ES-I3 (cell line): ENCODE measurements at regions not wholly inside any gene's neighbourhood (a gene's known extent, or its start where the extent isn't known, plus 50 kb on each side); places are given as distances from the start of the nearest gene placed in this dataset.
A peak's percentile ranks its signal among the peaks of the same experiment; 100 is the strongest.

Source experiments
- H3K36me3 ChIP-seq: 2 replicates; pipeline ENCODE4 v1.6.1; 2013; ENCODE audit warnings: mild to moderate bottlenecking, low read length, control low read depth, moderate library complexity; ENCODE audit not compliant: insufficient read depth
- H3K4me1 ChIP-seq: 2 replicates; pipeline ENCODE4 v1.6.1; 2013; ENCODE audit warnings: mild to moderate bottlenecking, control low read depth, low read length; ENCODE audit not compliant: insufficient read depth
- H3K9ac ChIP-seq: 2 replicates; pipeline ENCODE4 v1.6.1; 2013; ENCODE audit warnings: low read depth, mild to moderate bottlenecking, low read length, moderate library complexity
- H3K9me3 ChIP-seq: 2 replicates; pipeline ENCODE4 v1.6.1; 2013; ENCODE audit warnings: mild to moderate bottlenecking, low read length, moderate library complexity; ENCODE audit not compliant: control insufficient read depth, insufficient read depth

DNA sequence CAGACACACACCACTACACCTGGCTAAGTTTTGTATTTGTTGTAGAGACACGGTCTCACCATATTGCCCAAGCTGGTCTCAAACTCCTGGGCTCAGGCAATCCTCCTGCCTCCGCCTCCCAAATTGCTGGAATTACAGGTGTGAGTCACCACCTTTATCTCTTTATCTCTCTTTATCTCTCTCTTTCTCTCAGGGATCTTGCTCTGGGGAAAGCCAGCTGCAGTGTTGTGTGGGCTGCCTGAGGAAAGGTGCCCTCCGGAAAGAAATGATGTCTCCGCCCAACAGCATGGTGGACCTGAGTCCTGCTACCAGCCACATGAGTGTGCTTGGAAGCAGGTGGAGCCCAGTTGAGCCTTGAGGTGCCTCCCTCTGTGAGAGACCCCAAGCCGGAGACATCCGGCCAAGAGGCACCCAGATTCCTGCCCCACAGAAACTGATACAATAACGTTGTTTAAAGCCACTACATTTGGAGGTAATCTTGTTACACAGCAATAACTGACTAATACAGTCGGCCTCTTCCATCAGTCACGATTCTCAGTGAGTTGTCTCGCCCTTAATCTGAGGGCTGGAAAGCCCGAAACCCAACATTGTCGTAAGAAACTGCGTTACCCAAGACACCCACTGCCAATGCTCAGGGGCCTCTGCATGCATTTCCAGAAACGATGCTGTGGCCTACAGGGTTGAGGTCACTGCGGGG lies 68.0 kb upstream of the RPH3AL start:
- Histone ChIP-seq H3K4me1 (no peaks in the 10 kb centered on the region; the same call in 1 of the 2 replicates), H3K36me3 (no peaks in the 10 kb centered on the region), H3K9me3 (0 out of 2 replicates have a peak, but pooled peaks cover 5% of the 10 kb centered on the region), H3K9ac (no peak overlapping the region)

DNA sequence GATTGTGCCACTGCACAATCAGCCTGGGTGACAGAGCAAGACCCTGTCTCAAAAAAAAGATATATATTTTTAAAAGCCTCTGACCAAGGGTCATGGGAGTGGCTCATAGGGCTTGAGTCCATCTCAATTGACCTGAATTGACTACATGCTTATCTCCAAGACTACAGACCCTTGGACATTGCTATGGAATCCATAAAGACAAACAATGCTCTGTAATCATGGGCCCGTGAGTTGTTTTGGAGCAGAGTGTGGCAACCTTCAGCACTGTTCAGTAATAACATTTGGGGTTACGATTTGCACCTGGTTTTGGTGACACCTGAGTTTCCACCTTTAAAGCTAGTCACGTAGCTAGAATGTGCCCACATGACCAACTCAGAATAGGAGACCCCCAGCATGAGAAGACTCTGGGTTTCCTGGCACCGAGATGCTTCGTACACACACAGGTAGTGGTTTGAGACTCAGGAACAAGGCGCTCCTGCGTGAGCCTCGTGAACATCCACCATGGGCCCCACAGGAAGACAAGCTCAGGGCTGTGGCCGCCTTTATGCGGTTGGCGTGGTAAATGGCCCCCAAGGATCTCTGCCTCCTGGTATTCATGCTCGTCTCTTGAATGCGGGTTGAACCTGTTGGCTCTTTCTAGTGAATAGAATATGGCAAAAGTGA lies 66.6 kb upstream of the RPH3AL start:
- Histone ChIP-seq H3K36me3 (no peaks in the 10 kb centered on the region), H3K9me3 (0 out of 2 replicates have a peak, but pooled peaks cover 5% of the 10 kb centered on the region), H3K9ac (no peak overlapping the region), H3K4me1 (no peaks in the 10 kb centered on the region; the same call in 1 of the 2 replicates)

DNA sequence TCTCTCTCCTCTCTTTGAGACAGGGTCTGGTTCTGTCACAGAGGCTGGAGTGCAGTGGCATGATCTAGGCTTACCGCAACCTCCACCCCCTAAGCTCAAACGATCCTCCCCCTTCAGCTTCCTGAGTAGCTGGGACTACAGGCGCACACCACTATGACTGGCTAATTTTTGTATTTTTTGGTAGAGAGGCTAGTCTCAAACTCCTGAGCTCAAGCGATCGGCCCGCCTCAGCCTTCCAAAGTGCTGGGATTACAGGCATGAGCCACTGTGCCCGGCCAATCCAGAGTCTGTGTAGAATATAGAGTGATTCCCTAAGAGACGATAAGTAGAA lies 65.8 kb upstream of the RPH3AL start:
- Histone ChIP-seq H3K9me3 (0 out of 2 replicates have a peak, but pooled peaks cover 5% of the 10 kb centered on the region), H3K36me3 (no peaks in the 10 kb centered on the region), H3K4me1 (no peaks in the 10 kb centered on the region; the same call in 1 of the 2 replicates), H3K9ac (no peak overlapping the region)

DNA sequence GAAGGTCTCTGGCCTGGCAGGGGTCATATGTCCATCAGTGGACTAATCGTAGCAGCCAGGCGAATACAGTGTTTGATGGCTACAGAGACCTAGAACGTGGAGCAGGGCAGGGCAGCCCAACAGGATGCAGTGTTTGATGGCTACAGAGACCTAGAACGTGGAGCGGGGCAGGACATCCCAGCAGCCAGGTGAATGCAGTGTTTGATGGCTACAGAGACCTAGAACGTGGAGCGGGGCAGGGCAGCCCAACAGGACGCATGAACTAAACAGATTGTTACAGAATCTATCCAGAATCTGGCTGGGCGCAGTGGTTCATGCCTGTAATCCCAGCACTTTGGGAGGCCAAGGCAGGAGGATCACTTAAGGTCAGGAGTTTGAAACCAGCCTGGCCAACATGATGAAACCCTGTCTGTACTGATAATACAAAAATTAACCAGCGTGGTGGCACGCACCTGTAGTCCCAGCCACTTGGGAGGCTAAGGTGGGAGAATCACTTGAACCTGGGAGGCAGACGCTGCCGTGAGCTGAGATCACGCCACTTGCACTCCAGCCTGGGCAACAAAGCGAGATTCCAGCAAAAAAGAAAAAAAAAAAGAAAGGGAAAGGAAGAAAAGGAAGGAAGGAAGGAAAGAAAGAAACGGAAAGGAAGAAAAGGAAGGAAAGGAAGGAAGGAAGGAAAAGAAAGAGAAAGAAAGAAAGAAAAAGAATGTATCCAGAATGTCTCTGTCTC lies 65.2 kb upstream of the RPH3AL start:
- H3K36me3 ChIP-seq, result no peaks in the 10 kb centered on the region
- 0 out of 2 replicates have a peak, but pooled peaks cover 5% of the 10 kb centered on the region for H3K9me3 ChIP-seq
- no peaks in the 10 kb centered on the region; the same call in 1 of the 2 replicates for H3K4me1 ChIP-seq
- H3K9ac ChIP-seq, result no peak overlapping the region

DNA sequence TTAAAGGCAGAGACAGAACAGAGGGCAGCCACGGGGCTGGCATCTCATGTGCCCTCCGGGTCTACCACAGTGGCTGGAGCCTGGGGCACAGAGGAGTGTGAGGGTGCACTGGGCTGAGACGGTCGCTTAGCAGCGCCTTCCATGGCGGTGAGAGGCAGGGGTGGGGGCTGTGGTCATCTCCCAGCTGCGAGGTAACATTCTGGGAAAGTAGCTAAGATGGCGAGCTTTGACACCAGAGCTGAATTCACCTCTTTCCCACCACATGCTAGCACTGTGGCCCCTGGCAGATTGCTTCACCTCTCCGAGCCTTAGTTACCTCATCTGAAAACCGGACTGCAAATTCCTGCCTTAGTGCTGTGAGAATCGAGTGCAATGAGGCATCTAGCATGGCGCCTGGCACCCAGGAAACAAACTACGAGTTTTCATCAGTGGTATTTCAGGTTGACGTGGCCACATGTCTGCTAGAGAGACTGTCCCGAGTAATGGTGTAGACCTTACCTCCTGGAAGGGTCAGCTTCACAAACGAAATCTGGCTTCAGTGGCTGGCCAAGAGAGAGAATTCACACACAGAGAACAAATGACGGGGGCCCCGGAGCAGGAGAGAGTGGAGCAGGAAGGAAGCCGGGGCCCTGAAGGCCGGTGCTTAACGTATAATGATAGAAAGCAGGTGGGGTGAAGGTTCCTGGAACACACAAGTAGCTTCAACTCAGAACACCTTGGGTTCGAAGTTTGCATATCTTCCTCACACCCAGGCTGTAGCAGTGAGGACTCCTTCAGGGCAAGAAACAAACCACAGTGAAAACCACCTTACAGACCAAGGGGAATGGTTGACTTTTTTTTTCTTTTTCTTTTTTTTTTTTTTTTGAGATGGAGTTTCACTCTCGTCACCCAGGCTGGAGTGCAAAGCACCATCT lies 63.9 kb upstream of the RPH3AL start:
- no peaks in the 10 kb centered on the region; the same call in 1 of the 2 replicates for H3K4me1 ChIP-seq
- H3K9me3 ChIP-seq, result 0 out of 2 replicates have a peak, but pooled peaks cover 5% of the 10 kb centered on the region
- H3K9ac ChIP-seq, result no peak overlapping the region
- no peaks in the 10 kb centered on the region for H3K36me3 ChIP-seq

DNA sequence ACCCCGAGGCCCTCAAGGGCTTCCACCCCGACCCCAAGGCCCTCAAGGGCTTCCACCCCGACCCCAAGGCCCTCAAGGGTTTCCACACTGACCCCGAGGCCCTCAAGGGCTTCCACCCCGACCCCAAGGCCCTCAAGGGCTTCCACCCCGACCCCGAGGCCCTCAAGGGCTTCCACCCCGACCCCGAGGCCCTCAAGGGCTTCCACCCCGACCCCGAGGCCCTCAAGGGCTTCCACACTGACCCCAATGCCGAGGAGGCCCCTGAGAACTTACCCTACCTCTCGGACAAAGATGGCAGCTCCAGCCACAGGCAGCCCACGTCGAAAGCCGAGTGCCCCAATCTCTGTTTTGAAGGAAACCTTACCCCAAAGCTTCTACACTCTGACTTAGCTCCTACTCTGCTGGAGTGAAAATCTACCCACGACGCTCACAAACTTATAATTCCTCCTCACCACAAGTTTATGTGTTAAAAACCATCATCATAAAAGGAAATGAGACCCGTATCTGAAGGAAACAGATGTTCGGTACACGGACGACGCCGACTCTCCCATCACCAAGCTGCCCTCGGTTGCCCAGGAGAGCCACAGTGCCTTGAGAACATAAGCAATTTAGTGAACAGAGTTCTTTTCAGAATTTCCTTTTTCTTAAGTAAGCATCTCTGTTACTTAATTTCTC lies 61.2 kb upstream of the RPH3AL start:
- Histone ChIP-seq H3K9me3 (no peaks in the 10 kb centered on the region), H3K9ac (no peak overlapping the region), H3K4me1 (no peaks in the 10 kb centered on the region; the same call in 1 of the 2 replicates), H3K36me3 (no peaks in the 10 kb centered on the region)

DNA sequence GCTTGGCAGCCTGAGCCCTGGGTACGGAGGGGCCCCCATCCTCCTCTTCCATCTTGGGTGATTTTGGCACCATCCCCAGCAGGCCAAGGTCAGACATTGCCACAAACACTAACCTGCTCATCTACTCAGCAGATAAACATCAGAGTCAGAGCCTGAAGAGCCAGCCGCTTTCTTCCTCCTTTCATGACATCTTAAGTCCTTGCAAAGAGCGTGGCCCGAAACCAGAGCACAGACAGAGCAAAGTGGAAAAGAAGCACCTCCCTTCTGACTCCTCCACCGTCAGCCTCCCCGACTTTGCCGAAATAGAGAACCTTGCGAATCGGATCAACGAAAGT lies 60.4 kb upstream of the RPH3AL start:
- Histone ChIP-seq H3K9ac (no peak overlapping the region), H3K9me3 (no peaks in the 10 kb centered on the region), H3K4me1 (no peaks in the 10 kb centered on the region; the same call in 1 of the 2 replicates), H3K36me3 (no peaks in the 10 kb centered on the region)

DNA sequence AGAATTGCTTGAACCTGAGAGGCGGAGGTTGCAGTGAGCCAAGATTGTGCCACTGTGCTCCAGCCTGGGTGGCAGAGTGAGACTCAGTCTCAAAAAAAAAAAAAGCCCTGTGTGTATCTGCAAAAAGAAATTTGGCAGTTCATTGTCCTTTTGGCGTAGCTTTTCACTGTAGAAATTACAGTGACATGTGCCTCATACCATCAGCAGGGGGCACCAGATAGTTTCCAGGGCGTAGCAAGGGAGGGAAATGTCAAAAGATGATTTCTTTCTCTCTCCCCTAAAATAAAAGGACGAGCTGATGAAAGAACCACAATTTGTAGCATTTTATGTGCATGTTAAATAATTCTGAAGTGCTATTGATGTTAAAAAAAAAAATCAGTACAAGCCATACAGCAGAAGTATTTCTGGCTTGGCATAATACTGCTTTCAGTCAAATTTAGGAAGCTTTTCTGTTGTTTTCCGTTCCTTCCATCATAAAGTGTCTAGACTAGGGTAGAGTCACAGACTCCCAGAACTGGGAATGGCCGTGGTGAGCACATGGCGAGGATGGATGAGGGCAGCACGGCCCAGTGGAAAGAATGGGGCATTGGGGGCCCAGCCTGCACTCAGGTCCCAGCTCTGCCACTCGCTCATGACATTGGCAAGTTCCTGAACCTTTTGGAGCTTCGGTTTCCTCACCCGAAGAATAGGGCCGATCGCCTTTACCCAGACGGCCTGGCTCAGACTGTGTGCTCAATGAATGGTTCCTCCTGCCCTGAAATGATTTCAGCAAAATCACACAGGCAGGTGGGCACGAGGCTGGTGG lies 59.8 kb upstream of the RPH3AL start:
- Histone ChIP-seq H3K4me1 (no peaks in the 10 kb centered on the region; the same call in 1 of the 2 replicates), H3K9me3 (no peaks in the 10 kb centered on the region), H3K36me3 (no peaks in the 10 kb centered on the region), H3K9ac (no peak overlapping the region)

DNA sequence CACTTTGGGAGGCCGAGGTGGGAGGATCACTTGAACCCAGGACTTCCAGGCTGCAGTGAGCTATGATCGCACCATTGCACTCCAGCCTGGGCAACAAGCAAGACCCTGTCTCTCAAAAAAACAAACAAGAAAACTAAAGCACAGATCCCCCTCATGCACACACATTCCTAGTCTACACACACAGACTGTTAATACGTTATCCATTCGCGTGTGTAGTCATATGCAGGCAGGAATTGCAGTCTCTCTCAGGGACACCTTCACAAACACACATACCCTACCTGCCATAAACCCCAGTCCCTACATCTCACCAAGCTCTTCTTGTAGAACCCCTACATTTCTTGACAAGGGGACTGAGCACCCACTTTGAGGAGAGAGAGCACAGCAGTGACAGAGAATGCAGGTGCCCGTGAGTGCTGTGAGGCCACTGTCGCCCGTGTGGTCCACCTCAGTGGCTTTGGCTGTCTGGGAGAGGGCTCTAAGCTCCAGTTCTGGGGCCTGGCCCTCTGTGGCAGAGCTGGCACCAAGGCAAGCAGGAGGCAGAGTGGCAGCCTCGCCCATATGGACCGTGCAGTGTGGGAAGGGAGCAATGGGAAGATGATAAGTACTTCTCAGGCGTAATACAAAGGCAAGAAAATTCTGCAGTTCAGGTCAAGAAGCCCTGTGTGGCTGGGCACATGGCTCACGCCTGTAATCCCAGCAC lies 59.0 kb upstream of the RPH3AL start:
- H3K36me3 ChIP-seq, result no peaks in the 10 kb centered on the region
- H3K9me3 ChIP-seq, result no peaks in the 10 kb centered on the region
- H3K9ac ChIP-seq, result no peak overlapping the region
- H3K4me1 ChIP-seq, result no peaks in the 10 kb centered on the region; the same call in 1 of the 2 replicates

DNA sequence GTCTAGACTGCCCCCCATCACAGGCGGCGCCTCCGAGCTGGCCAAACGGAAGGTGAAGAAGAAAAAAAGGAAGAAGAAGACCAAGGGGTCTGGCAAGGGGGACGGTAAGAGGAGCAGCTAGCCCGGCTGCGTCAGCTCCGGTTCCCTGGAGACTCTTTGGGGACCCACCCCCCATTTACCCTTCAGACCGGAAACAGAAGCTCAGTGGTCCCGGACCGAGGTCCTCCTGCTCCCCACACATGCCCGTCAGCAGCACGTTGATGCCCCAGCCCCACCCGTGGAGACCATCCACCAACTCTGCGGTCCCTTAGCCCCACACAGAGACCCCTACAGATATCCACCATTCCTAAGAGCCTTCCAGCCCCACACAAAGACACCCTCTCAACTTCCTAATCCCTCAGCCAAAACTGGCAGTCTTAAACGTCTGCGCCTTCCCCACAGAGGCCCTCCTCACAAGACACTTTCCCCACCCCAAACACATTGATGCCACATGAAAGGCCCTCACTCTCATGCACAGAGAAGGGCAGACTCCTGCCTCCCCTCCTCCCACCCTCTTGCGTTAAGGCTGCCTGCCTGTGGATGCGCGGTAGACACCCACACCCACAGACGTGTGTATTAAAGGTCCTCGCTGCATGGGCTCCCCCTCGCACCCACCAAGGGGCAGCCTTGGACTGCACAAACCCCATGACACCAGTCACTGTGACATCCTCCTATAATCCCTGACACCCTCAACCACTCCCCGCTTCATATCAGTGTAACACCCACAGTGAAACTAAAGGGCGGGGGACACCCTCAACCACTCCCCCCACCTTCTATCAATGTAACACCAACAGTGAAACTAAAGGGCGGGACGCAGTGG lies 58.2 kb upstream of the RPH3AL start:
- Histone ChIP-seq H3K4me1 (no peaks in the 10 kb centered on the region), H3K9me3 (no peaks in the 10 kb centered on the region), H3K9ac (peak overlapping the region; percentile 58), H3K36me3 (no peaks in the 10 kb centered on the region)

DNA sequence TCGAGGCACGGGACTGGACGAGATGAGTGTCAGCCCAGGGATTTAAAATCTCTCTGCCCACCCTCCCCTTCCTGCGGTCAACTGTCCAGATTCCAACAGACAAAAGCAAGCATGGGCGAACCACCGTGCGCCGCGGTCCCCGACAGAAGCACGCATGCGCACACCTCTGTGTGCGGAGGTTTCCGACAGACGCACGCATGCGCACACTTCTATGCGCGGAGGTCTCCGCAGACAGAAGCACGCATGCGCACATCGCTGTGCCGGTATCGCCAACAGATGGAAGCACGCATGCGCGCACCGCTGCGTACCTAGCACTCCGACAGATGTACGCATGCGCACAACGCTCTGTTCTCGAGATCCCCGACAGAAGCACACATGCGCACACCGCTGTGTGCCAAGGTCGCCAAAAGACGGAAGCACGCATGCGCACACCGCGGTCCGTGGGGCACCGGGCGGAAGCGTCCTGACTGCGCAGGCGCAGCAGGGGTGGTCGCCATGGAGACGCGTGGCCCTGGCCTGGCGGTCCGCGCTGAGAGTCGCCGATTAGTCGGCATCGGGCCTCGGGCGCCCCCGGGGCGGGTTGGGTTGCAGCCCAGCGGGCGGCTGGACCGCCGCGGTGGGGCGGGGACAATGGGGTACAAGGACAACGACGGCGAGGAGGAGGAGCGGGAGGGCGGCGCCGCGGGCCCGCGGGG lies 57.4 kb upstream of the RPH3AL start:
- Histone ChIP-seq H3K9ac (peak overlapping the region; percentile 58), H3K4me1 (no peaks in the 10 kb centered on the region), H3K9me3 (no peaks in the 10 kb centered on the region), H3K36me3 (no peaks in the 10 kb centered on the region)
